Suprapubic skin (tissue), 4 donors: ENCODE measurements at regions not wholly inside any gene's neighbourhood (a gene's known extent, or its start where the extent isn't known, plus 50 kb on each side); places are given as distances from the start of the nearest gene placed in this dataset.

Source experiments
- DNase-seq, 2 donors: peaks; one replicate each; pipeline ENCODE4 v3.0.0-alpha.2; 2019; ENCODE audit warnings: low spot score in 2 of 2
- H3K27ac ChIP-seq: fragments of 200-600 bp; sonication (generic); one replicate; pipeline ENCODE4 v1.5.1; 2019
- H3K27me3 ChIP-seq: fragments of 200-600 bp; sonication (generic); one replicate; pipeline ENCODE4 v1.5.1; 2019
- H3K36me3 ChIP-seq: fragments of 200-600 bp; sonication (generic); one replicate; pipeline ENCODE4 v1.5.1; 2019
- H3K4me1 ChIP-seq: fragments of 200-600 bp; sonication (generic); one replicate; pipeline ENCODE4 v1.5.1; 2019
- H3K4me3 ChIP-seq: fragments of 200-600 bp; sonication (generic); one replicate; pipeline ENCODE4 v1.5.1; 2019; ENCODE audit warnings: mild to moderate bottlenecking
- H3K9me3 ChIP-seq: fragments of 200-600 bp; sonication (generic); one replicate; pipeline ENCODE4 v1.5.1; 2019
- CTCF ChIP-seq, 2 donors: fragments of 200-600 bp in 1 of 2; fragments of 450-650 bp in 1 of 2; sonication (generic) in 1 of 2; IDR thresholded peaks; one replicate each; pipeline ENCODE4 v1.5.1; 2016 to 2019; ENCODE audit warnings: antibody characterized with exemption in 2 of 2, mild to moderate bottlenecking in 1 of 2, moderate library complexity in 1 of 2
- EP300 ChIP-seq: sonication (generic); formaldehyde crosslinking; IDR thresholded peaks from one replicate; pipeline ENCODE4 v1.6.1; 2017; ENCODE audit warnings: antibody characterized with exemption
- POLR2A ChIP-seq, 2 donors: fragments of 450-650 bp; IDR thresholded peaks; one replicate each; pipeline ENCODE4 v1.6.1; 2017; ENCODE audit warnings: antibody characterized with exemption in 2 of 2, mild to moderate bottlenecking in 2 of 2, moderate library complexity in 2 of 2
- POLR2AphosphoS5 ChIP-seq, 3 donors: sonication (generic); formaldehyde crosslinking; IDR thresholded peaks; one replicate each; pipeline ENCODE4 v1.6.1; 2017; ENCODE audit warnings: antibody characterized with exemption in 3 of 3
- WGBS: methylation state at CpG from one replicate; pipeline ENCODE4 v1.1.5; 2018; 5-methylcytosine and 5-hydroxymethylcytosine counted together

GRCh38 chr4:54359919-54360650 is 131.0 kb downstream of the PDGFRA start:
- Histone ChIP-seq H3K4me1 (no peaks in the 10 kb centered on the region), H3K9me3 (no peaks in the 10 kb centered on the region), H3K4me3 (no peak overlapping the region), H3K27me3 (no peaks in the 10 kb centered on the region), H3K27ac (no peak overlapping the region), H3K36me3 (no peaks in the 10 kb centered on the region)
- WGBS, result 71% methylated on average over 5 of the region's 5 CpGs
- TF ChIP-seq POLR2A (IDR thresholded peaks at IDR 0.05) (no peak), CTCF (IDR thresholded peaks at IDR 0.05) (no peak)
- DNase-seq, result no peak

GRCh38 chr4:54363037-54363436 is 133.9 kb downstream of the PDGFRA start:
- no peak for DNase-seq
- H3K4me3 ChIP-seq, result no peak overlapping the region
- H3K36me3 ChIP-seq, result no peaks in the 10 kb centered on the region
- no peaks in the 10 kb centered on the region for H3K4me1 ChIP-seq
- H3K9me3 ChIP-seq, result no peaks in the 10 kb centered on the region
- 79% methylated on average over 8 of the region's 8 CpGs for WGBS
- no peaks in the 10 kb centered on the region for H3K27me3 ChIP-seq
- no peak for TF ChIP-seq POLR2A (IDR thresholded peaks at IDR 0.05)
- TF ChIP-seq CTCF (IDR thresholded peaks at IDR 0.05), result no peak
- TF ChIP-seq POLR2AphosphoS5 (IDR thresholded peaks at IDR 0.05), result no peak
- no peak for TF ChIP-seq EP300
- H3K27ac ChIP-seq, result no peak overlapping the region

GRCh38 chr4:54365691-54366090 is 136.6 kb downstream of the PDGFRA start:
- 87% methylated on average over 3 of the region's 3 CpGs for WGBS
- DNase-seq, result no peak
- Histone ChIP-seq H3K9me3 (no peaks in the 10 kb centered on the region), H3K27me3 (no peaks in the 10 kb centered on the region), H3K27ac (no peak overlapping the region), H3K4me1 (no peaks in the 10 kb centered on the region), H3K36me3 (no peaks in the 10 kb centered on the region), H3K4me3 (no peak overlapping the region)
- TF ChIP-seq POLR2A (IDR thresholded peaks at IDR 0.05) (no peak), POLR2AphosphoS5 (IDR thresholded peaks at IDR 0.05) (no peak), CTCF (IDR thresholded peaks at IDR 0.05) (no peak), EP300 (no peak)

- TF ChIP-seq POLR2A (IDR thresholded peaks at IDR 0.05) (no peak), POLR2AphosphoS5 (IDR thresholded peaks at IDR 0.05) (no peak)
- 61% methylated on average over 1 of the region's 1 CpG for WGBS
- no peak for DNase-seq
Observed at GRCh38 chr4:54367059-54367458, 138.0 kb downstream of the PDGFRA start.

GRCh38 chr4:54368281-54369265 is 139.5 kb downstream of the PDGFRA start:
- Histone ChIP-seq H3K4me1 (no peaks in the 10 kb centered on the region), H3K27me3 (no peaks in the 10 kb centered on the region), H3K9me3 (no peaks in the 10 kb centered on the region), H3K4me3 (no peak overlapping the region), H3K27ac (no peak overlapping the region), H3K36me3 (no peaks in the 10 kb centered on the region)
- TF ChIP-seq POLR2A (IDR thresholded peaks at IDR 0.05) (no peak), POLR2AphosphoS5 (IDR thresholded peaks at IDR 0.05) (no peak), EP300 (no peak), CTCF (IDR thresholded peaks at IDR 0.05) (no peak)
- 62% methylated on average over 6 of the region's 6 CpGs for WGBS
- no peak for DNase-seq

More at GRCh38 chr4:54367059-54367458, 138.0 kb downstream of the PDGFRA start:
- Histone ChIP-seq H3K27ac (no peak overlapping the region), H3K4me3 (no peak overlapping the region), H3K9me3 (no peaks in the 10 kb centered on the region), H3K36me3 (no peaks in the 10 kb centered on the region), H3K4me1 (no peaks in the 10 kb centered on the region), H3K27me3 (no peaks in the 10 kb centered on the region)
